SIG-M5 treated with dmso at 0.1 percent for 504 hours (cell line): ENCODE measurements at regions not wholly inside any gene's neighbourhood (a gene's known extent, or its start where the extent isn't known, plus 50 kb on each side); places are given as distances from the start of the nearest gene placed in this dataset.
"Not testable (repeated sequence)": the region's sequence is repeated elsewhere in the genome, so short reads cannot be mapped to it uniquely, and the experiment has no call there.

ENCODE experiments used
- DNase-seq: peaks from one replicate; lab custom pipeline; 2025; ENCODE audit not compliant: unreplicated experiment; lab: John Stamatoyannopoulos, UW

GRCh38 chr5:136563489-136563888 is 198.1 kb upstream of the TRPC7 start:
- DNase-seq: no peak

DNA sequence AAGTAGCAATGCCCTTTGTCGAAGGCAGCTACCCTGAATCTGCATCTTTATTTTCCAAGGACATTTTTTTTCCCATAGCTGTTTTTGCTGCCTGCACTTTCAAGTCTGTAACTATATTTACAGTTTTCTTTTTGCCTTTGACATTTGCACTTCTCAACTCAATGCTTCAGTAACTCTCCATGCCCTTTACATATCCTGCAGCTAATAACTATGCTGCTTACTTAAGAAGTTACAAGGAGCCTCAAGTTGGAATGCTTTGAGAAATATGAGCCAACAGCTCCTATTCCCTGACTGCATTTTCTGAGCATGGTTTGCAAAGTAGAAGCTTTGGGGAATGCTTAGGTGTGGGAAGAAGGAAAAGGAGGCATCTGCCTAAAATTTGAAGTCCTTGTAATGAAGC is 194.8 kb upstream of the TRPC7 start:
- DNase-seq: no peak

DNA sequence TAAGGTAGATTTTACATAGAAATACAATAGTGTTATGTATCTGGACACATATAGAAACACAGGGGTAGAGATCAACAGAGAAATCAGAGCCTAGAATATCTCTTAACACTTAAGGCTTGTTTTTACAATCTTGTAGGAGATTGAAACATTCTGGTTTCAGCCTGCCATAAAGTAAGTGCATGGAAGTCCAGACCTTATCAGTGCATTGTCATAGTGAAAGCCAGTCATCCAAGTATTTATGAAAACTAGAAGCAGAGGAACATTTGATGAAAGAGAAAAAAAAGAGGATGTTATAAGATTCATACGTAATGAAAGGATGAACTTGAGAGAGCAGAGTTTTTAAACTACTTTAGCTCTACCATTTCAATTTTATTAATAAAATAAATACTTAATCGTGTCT is 194.3 kb upstream of the TRPC7 start:
- no peak for DNase-seq

DNA sequence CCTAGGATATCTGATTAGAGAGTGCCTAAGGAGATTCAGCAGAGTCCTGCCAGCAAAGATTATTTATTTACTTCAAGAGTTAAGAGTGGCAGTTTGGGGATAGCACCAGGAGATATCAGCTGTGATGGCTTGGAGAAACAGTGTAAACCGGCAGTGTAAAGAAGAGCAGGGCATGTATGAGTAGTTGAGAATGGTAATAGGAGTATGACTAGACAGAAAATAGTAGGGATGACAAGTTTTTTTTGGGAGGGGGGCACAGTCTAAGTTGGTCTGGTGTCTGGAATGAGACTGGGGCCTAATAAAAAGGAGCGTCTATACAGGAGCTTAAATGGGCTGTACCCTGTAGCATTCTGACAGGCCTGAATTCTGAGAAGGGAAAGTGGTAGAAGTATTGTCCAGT is 181.8 kb upstream of the TRPC7 start:
- DNase-seq: not testable (repeated sequence)

- not testable (repeated sequence) for DNase-seq
Observed at GRCh38 chr5:136546441-136546840, 181.1 kb upstream of the TRPC7 start.

DNA sequence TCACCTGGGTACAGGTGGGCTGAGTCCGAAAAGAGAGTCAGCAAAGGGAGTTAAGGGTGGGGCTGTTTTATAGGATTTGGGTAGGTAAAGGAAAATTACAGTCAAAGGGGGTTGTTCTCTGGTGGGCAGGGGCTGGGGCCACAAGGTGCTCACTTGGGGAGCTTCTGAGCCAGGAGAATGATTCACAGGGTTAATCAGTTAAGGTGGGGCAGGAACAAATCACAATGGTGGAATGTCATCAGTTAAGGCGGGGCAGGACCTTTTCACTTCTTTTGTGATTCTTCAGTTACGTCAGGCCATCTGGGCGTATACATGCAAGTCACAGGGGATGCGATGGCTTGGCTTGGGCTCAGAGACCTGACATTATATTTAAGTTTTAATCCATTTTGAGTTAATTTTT is 179.7 kb upstream of the TRPC7 start:
- DNase-seq: not testable (repeated sequence)

- no peak for DNase-seq
Observed at GRCh38 chr5:136538534-136538933, 173.2 kb upstream of the TRPC7 start.

DNA sequence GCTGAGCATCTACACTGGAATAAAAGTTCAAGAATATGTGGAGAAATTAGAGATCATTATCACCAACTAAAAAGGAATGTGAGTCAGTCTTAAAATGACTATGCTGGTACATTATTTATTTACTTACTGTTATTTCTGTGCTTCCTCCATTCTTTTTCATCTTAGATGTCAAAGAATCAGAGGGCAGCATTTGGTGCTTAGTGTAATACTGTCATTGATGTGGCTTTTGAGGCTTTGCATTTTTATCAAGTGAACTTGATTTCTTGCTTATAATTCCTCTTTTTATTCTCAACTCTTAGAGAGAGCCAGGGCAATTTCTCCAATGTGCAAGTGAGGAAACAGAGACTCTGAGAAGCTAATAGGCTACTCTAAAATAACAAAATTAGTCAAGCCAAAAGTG is 163.7 kb upstream of the TRPC7 start:
- no peak for DNase-seq

- no peak for DNase-seq
Observed at GRCh38 chr5:136528481-136529030, 163.2 kb upstream of the TRPC7 start.

DNA sequence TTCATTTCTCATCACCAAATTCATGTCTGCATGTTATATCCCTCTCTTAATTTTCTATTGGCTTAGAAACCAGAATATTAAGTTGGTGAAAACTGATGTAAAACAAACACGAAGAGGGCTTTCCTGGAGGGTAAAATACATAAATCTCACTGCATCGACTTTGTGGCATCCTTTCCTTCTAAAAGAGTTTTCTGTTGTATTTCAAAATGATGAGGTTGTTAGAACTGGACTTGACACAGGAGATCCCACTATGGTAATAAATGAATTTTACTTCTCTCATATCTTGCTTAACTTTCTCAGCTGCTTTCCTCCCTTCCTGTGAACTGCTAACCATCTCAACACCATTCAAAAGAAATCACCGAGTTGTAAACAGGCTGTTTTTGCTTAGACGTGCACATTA is 162.0 kb upstream of the TRPC7 start:
- DNase-seq: no peak

- DNase-seq: no peak
Observed at GRCh38 chr5:136526791-136527190, 161.4 kb upstream of the TRPC7 start.

- DNase-seq: no peak
Observed at GRCh38 chr5:136526021-136526420, 160.7 kb upstream of the TRPC7 start.

DNA sequence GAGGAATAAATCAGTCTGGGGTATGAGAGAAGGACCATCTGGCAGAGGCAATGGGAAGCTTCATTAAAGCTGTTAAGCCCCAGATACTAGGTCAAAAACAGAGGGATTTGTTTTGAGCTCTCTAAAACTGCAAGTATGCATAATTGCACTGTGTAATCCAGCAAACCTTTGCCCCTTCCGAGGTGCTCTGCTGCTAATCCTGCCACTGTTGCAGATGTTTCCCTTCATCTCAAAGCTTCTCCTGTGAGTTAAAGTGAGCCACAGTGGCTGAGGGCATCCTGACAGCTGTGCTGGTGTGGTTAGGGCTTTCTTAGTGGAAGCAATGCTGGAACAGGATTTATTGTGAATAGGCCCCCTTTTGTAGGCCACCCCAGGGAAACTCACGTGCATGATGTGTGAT is 160.3 kb upstream of the TRPC7 start:
- no peak for DNase-seq

- no peak for DNase-seq
Observed at GRCh38 chr5:136522217-136522956, 157.0 kb upstream of the TRPC7 start.

- no peak for DNase-seq
Observed at GRCh38 chr5:136521696-136522095, 156.4 kb upstream of the TRPC7 start.

DNA sequence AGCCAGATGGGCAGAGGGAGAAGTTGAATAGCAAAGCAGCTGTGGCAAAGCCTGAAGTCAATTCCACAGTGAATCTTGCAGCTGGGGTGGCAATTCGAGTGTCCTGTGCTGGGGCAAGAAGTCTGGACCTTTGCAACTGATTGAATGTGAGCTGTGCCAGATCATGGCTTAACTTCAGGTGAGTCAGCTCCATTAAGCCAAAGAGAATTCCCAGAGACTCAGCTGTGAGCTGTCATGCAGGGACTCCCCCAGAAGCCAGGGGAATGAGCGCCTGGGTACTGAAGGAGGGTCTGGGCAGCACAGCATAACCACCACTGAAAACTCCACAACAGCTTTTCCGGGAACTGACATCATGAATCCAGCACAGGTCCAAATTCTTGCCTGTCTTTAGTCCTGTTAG is 153.5 kb upstream of the TRPC7 start:
- no peak for DNase-seq

DNA sequence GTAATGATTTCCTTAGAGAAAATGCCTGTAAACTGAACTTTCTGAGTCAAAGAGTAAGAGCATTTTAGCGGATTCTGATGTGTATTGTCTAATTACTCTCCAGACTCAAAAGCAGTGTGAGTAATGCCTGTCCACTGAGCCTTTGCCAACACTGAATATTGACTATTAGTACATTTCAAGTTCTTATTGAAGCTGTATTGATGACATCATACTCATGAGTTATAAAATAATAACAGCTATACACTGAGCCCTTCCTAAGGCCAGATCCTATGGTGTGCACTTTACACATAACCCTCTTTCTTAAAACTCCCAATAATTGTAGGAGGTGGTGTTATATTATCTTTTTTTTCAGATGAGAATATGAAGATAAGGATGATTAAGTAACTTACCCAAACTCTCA is 152.8 kb upstream of the TRPC7 start:
- DNase-seq: no peak

DNA sequence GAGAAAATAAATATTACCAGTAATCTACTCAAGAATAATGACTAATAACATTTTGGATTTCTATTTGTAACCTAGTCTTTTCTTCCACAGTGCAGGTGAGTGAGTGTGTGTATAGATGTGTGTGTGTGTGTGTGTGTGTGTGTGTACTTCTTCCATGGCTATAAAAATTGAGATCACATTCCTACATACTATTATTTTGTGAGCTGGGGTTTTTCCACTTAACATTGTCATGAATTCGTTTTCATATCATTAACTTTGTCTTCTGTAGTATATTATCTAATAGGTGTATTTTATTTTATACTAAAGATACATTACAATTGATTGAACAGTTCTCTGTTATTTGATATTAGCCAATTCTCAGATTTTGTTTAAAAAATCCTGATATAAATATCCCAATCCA is 152.4 kb upstream of the TRPC7 start:
- DNase-seq: no peak

- DNase-seq: peak; percentile 1
Observed at GRCh38 chr5:136516637-136517036, 151.3 kb upstream of the TRPC7 start.

GRCh38 chr5:136513430-136513829 is 148.1 kb upstream of the TRPC7 start:
- DNase-seq: no peak

DNA sequence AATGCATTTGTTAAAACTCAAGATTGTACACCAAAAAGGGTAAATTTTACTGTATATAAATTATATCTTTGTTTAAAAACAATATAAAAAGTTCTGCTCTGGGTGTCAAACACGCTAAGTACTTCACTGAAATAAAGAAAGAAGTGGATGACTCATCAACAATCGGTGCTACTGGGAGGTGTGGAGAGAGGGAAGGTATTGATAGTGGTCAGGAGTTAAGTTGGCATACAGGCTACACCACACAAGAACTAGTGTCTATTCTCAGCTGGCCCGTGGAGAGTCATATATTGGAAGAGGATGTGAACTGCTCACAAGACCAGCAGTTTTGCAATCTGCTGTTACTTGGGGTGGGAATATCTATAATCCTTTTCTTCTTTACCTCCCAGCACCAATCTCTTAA is 145.7 kb upstream of the TRPC7 start:
- DNase-seq: no peak

DNA sequence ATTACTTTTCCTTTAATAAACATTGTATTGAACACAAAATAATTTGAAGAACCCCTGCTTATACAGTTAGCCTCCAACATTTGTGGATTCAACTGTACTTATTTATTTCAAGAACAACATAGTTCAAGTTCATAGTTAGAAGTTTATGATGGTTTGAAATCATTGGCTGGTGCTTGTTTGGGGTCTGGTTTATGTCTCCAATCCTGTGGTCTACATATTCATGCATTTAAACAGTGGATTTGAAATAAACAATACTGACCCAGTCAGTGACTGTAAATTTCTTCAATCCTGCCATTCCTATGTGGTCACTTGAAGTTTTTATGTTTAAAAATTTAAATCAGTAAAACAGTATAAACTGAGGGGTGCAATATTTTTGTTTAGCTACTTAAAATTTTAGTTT is 145.1 kb upstream of the TRPC7 start:
- DNase-seq: no peak

DNA sequence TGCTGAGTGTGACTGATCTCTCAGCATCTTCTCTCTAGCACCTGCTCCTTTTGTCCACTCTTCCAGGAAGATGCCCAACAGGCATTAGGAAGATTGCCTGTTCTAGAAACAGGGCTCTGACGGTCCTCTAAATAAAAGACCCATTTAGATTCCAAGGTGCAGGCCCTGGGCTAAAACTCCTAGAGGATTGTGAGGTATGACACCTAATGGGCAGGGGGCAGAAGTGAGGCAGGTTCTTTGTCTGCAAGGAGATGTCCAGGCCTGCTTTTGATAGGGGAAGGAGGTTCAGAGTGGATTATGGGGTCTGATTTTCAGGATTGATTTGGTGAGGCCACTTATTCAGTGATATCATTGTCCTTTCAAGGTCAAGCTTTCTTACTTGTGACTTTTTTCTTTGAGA is 140.8 kb upstream of the TRPC7 start:
- DNase-seq: no peak
